WERI-Rb-1 (cell line): ENCODE measurements at regions not wholly inside any gene's neighbourhood (a gene's known extent, or its start where the extent isn't known, plus 50 kb on each side); places are given as distances from the start of the nearest gene placed in this dataset.

ENCODE experiments used
- DNase-seq: peaks from one replicate; pipeline ENCODE4 v3.0.0-alpha.2; 2020
- H3K27ac ChIP-seq: fragments of 250-450 bp; sonication (Bioruptor Pico); 2 replicates; pipeline ENCODE4 v1.5.1; 2020; ENCODE audit warnings: mild to moderate bottlenecking, moderate library complexity
- H3K27me3 ChIP-seq: fragments of 250-450 bp; sonication (Bioruptor Pico); 2 replicates; pipeline ENCODE4 v1.5.1; 2021; ENCODE audit warnings: mild to moderate bottlenecking, low read depth, moderate library complexity; ENCODE audit not compliant: insufficient read depth, severe bottlenecking
- H3K36me3 ChIP-seq: fragments of 250-450 bp; sonication (Bioruptor Pico); 2 replicates; pipeline ENCODE4 v1.5.1; 2020; ENCODE audit warnings: mild to moderate bottlenecking, moderate library complexity
- H3K4me3 ChIP-seq: 2 replicates; pipeline ENCODE4 v1.5.1; 2011; ENCODE audit warnings: low read depth, mild to moderate bottlenecking, control low read depth, low read length
- H3K9me3 ChIP-seq: fragments of 250-450 bp; sonication (Bioruptor Pico); 2 replicates; pipeline ENCODE4 v1.5.1; 2021; ENCODE audit warnings: mild to moderate bottlenecking, moderate library complexity; ENCODE audit not compliant: severe bottlenecking
- TF ChIP-seq, protein P1 (sequence below): IDR thresholded peaks from 2 replicates; pipeline ENCODE4 v1.5.1; 2011; ENCODE audit warnings: low read depth, mild to moderate bottlenecking, control low read depth, inconsistent platforms, low read length

DNA sequence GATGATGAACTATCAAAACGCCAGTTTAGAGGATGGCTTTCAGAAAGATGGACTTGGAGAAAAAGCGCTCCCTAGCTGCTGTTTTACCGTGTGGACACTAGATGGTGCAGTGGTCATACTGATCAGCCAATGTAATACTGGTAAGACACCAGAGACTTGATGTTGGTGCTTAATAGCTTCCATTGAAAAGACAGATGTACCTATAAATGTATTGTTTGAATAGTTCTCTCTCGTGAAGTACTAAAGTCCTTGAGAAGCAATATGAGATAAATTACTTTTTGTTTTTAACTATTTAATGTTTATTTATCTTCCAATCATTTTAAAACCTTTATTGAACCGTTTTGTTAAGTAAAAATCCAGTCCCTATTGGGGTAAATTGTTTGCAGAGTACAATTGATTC lies 63.9 kb upstream of the FUCA2 start:
- Histone ChIP-seq H3K27ac (no peak overlapping the region), H3K36me3 (no peaks in the 10 kb centered on the region), H3K27me3 (no peaks in the 10 kb centered on the region), H3K9me3 (peaks cover 5% of the 10 kb centered on the region), H3K4me3 (no peak overlapping the region)
- peak; percentile 38 for DNase-seq
- TF ChIP-seq, protein P1, sequence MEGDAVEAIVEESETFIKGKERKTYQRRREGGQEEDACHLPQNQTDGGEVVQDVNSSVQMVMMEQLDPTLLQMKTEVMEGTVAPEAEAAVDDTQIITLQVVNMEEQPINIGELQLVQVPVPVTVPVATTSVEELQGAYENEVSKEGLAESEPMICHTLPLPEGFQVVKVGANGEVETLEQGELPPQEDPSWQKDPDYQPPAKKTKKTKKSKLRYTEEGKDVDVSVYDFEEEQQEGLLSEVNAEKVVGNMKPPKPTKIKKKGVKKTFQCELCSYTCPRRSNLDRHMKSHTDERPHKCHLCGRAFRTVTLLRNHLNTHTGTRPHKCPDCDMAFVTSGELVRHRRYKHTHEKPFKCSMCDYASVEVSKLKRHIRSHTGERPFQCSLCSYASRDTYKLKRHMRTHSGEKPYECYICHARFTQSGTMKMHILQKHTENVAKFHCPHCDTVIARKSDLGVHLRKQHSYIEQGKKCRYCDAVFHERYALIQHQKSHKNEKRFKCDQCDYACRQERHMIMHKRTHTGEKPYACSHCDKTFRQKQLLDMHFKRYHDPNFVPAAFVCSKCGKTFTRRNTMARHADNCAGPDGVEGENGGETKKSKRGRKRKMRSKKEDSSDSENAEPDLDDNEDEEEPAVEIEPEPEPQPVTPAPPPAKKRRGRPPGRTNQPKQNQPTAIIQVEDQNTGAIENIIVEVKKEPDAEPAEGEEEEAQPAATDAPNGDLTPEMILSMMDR: peak; percentile 68

DNA sequence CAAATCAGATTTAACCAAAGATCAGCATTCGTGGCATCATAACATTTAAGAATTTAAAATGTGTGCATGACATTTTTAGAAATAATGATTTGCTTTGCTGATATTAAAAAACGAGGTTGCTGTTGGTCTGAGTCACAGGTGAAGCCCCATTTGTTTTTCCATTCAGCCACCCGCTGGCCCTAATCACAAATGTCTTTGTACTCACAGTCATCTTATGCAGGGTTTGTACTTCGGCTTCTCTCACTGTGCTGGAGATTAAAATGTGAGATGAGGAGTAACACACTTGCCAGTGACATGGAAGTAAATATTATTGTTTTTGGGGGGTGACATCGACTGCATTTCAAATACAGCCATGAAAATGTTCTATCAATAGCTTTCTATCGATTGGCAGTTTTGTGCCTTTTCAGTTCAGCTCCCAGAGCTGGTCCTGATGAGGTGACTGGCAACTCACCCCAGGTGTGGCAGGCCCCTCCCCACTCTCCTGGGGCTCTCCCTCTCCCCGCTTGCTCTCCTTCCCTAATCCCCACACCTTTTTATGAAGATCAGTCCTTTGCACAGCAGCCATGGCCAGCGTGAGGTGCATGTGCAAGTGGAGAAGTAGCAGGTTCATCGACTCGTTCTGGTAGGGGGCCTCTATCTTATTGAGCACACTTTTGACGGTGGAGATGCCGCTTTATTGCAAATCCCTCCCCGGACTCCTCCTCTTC lies 58.8 kb upstream of the FUCA2 start:
- DNase-seq: no peak

DNA sequence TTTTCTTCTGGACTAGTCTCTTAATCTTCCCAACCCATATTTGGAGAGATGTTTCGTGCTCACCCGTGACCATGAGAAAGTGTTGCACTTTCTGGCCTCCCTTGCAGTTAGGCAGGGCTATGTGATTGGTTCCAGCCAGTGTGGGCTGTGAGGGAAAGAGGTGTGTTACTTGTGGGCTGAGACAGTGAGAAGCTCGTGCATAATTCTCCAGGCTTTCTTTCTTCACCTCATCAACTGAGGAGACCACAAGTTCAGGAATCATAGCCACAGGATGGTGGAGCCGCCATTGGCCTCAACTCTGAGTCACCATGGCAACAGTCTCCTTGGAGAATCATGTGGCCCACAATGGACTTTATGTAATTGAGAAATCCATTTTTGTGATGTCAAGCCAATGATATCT lies 57.5 kb upstream of the FUCA2 start:
- TF ChIP-seq, protein P1: no peak
- no peak for DNase-seq
- Histone ChIP-seq H3K36me3 (no peaks in the 10 kb centered on the region), H3K27me3 (no peaks in the 10 kb centered on the region), H3K4me3 (no peak overlapping the region), H3K9me3 (peaks cover 5% of the 10 kb centered on the region), H3K27ac (no peak overlapping the region)

More for the DNA sequence above, 58.8 kb upstream of the FUCA2 start:
- TF ChIP-seq, protein P1: no peak
- Histone ChIP-seq H3K4me3 (no peak overlapping the region), H3K9me3 (peaks cover 5% of the 10 kb centered on the region), H3K36me3 (no peaks in the 10 kb centered on the region), H3K27ac (no peak overlapping the region), H3K27me3 (no peaks in the 10 kb centered on the region)

DNA sequence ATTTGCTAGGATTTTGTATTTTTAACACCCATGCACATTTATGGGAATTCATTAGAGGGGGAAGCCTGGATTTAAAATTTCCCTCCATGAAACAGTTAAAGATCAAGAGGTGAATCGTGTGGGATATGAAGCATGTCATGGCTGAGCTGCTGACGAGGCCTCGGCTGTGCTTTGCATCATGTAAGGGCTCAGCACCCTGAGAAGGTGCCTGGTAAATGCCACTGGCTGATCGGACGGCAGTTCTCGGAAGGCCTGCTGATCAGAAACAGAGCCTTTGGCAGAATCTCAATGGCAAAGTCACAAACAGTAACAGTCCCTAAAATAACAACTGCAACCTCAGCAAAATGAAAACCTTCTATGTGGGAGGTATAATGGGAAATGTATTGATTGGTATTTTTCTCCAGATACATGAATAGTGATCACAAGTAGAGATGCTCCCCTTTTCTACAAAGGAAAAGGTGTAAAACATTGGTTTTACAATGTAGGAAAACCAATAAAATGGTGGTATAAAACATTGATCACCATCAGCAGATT lies 53.0 kb upstream of the FUCA2 start:
- H3K9me3 ChIP-seq: no peaks in the 10 kb centered on the region
- TF ChIP-seq, protein P1: no peak
- no peak overlapping the region for H3K4me3 ChIP-seq
- no peak for DNase-seq
- no peaks in the 10 kb centered on the region for H3K27me3 ChIP-seq
- H3K36me3 ChIP-seq: no peaks in the 10 kb centered on the region
- H3K27ac ChIP-seq: no peak overlapping the region

DNA sequence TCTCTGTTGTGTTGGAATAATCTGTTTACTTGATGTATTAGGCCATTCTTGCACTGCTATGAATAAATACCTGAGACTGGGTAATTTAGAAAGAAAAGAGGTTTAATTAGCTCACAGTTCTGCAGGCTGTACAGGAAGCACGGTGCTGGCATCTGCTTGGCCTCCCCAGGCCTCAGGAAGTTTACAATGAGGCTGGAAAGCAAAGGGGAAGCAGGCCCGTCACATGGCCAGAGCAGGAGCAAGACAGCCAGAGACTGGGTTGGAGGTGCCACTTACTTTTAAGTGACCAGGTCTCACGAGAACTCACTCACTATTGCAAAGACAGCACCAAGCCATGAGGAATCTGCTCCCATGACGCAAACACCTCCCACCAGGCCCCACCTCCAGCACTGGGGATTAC lies 50.6 kb upstream of the FUCA2 start:
- DNase-seq: no peak
- TF ChIP-seq, protein P1: no peak
- Histone ChIP-seq H3K27ac (no peak overlapping the region), H3K4me3 (no peak overlapping the region), H3K36me3 (no peaks in the 10 kb centered on the region), H3K27me3 (no peaks in the 10 kb centered on the region), H3K9me3 (no peaks in the 10 kb centered on the region)
